ENCODE measurements at regions not wholly inside any gene's neighbourhood (a gene's known extent, or its start where the extent isn't known, plus 50 kb on each side); places are given as distances from the start of the nearest gene placed in this dataset.
"Not testable (repeated sequence)": the region's sequence is repeated elsewhere in the genome, so short reads cannot be mapped to it uniquely, and the experiment has no call there.

DNA sequence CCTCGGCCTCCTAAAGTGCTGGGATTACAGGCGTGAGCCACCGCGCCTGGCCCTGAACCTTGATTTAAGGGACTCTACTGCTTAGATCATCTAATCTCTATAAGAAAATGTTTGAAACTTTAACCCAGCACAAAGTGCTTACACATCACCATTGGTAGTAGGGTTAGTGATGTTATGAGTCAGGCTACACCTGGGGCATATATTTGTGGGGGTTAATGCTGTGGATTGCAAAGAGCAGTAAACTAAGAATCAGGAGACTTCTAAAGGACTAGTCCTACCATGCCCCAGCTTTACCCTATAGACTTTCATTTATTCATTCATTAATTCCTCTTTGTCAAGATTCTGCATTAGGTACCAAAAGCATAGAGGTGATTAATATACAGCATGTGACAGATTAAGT, 880.5 kb downstream of the TTLL7 start:
- H3K27ac ChIP-seq (ENCODE audit: low read depth, low read length), result no peak overlapping the region
- H3K4me1 ChIP-seq (ENCODE audit: insufficient read depth, low read length), result no peaks in the 10 kb centered on the region
- TF ChIP-seq, protein P1, sequence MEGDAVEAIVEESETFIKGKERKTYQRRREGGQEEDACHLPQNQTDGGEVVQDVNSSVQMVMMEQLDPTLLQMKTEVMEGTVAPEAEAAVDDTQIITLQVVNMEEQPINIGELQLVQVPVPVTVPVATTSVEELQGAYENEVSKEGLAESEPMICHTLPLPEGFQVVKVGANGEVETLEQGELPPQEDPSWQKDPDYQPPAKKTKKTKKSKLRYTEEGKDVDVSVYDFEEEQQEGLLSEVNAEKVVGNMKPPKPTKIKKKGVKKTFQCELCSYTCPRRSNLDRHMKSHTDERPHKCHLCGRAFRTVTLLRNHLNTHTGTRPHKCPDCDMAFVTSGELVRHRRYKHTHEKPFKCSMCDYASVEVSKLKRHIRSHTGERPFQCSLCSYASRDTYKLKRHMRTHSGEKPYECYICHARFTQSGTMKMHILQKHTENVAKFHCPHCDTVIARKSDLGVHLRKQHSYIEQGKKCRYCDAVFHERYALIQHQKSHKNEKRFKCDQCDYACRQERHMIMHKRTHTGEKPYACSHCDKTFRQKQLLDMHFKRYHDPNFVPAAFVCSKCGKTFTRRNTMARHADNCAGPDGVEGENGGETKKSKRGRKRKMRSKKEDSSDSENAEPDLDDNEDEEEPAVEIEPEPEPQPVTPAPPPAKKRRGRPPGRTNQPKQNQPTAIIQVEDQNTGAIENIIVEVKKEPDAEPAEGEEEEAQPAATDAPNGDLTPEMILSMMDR (IDR thresholded peaks at IDR 0.05; ENCODE audit: extremely low read depth, low read depth, low read length), result no peak
- no peaks in the 10 kb centered on the region for H3K36me3 ChIP-seq (ENCODE audit: insufficient read depth, low read length)
- no peak overlapping the region for H3K4me3 ChIP-seq (ENCODE audit: insufficient read depth, low read length)
- no peaks in the 10 kb centered on the region for H3K9me3 ChIP-seq (ENCODE audit: low read depth, low read length)
- no peak overlapping the region for H2AFZ ChIP-seq (ENCODE audit: low read length)
- H3K4me2 ChIP-seq (ENCODE audit: insufficient read depth, low read length), result no peak overlapping the region
- no peaks in the 10 kb centered on the region for H3K79me2 ChIP-seq (ENCODE audit: insufficient read depth, low read length)
- no peaks in the 10 kb centered on the region for H4K20me1 ChIP-seq (ENCODE audit: insufficient read depth, low read length)
- no peaks in the 10 kb centered on the region for H3K27me3 ChIP-seq (ENCODE audit: insufficient read depth, low read length)
- DNase-seq (ENCODE audit: insufficient read length, low spot score, missing footprints), result no peak

DNA sequence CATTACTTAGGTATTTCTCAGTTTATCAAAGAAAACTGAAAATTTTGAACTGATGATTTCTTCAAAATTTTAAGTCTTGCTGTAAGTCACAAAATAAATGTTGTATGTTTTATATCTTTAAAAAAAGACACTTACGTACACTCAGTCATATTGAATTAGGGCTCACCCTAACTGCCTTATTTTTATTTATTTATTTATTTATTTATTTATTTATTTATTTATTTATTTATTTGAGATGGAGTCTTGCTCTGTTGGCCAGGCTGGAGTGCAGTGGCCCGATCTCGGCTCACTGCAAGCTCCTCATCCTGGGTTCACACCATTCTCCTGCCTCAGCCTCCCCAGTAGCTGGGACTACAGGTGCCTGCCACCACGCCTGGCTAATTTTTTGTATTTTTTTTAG, 881.9 kb downstream of the TTLL7 start:
- H3K27me3 ChIP-seq (ENCODE audit: insufficient read depth, low read length); H4K20me1 ChIP-seq (ENCODE audit: insufficient read depth, low read length); H3K79me2 ChIP-seq (ENCODE audit: insufficient read depth, low read length); H3K4me2 ChIP-seq (ENCODE audit: insufficient read depth, low read length); DNase-seq (ENCODE audit: insufficient read length, low spot score, missing footprints); H3K4me1 ChIP-seq (ENCODE audit: insufficient read depth, low read length); H3K9me3 ChIP-seq (ENCODE audit: low read depth, low read length); H3K36me3 ChIP-seq (ENCODE audit: insufficient read depth, low read length); H3K4me3 ChIP-seq (ENCODE audit: insufficient read depth, low read length); H3K27ac ChIP-seq (ENCODE audit: low read depth, low read length); H2AFZ ChIP-seq (ENCODE audit: low read length): not testable (repeated sequence)

DNA sequence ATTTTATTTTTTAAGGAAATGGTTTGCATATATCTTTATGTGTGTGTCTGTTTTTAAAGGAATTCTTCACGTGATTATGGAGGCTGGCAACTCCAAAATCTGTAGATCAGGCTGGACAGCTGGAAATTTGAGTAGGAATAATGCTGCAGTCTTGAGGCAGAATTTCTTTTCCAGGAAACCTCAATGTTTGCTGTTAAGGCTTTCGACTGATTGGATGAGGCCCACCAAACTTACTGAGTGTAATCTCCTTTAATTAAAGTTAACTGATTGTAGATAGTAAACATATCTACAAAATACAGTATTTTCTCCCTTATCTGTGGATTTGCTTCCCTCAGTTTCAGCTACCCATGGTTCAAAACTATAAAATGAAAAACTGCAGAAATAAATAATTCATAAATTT, 883.1 kb downstream of the TTLL7 start:
- Histone ChIP-seq H4K20me1 (ENCODE audit: insufficient read depth, low read length) (no peaks in the 10 kb centered on the region), H3K27ac (ENCODE audit: low read depth, low read length) (no peak overlapping the region), H2AFZ (ENCODE audit: low read length) (no peak overlapping the region), H3K4me3 (ENCODE audit: insufficient read depth, low read length) (no peak overlapping the region), H3K36me3 (ENCODE audit: insufficient read depth, low read length) (no peaks in the 10 kb centered on the region), H3K4me1 (ENCODE audit: insufficient read depth, low read length) (no peaks in the 10 kb centered on the region), H3K27me3 (ENCODE audit: insufficient read depth, low read length) (no peaks in the 10 kb centered on the region), H3K9me3 (ENCODE audit: low read depth, low read length) (no peaks in the 10 kb centered on the region), H3K79me2 (ENCODE audit: insufficient read depth, low read length) (no peaks in the 10 kb centered on the region), H3K4me2 (ENCODE audit: insufficient read depth, low read length) (no peak overlapping the region)
- TF ChIP-seq, protein P1 (IDR thresholded peaks at IDR 0.05; ENCODE audit: extremely low read depth, low read depth, low read length), result no peak
- no peak for DNase-seq (ENCODE audit: insufficient read length, low spot score, missing footprints)

DNA sequence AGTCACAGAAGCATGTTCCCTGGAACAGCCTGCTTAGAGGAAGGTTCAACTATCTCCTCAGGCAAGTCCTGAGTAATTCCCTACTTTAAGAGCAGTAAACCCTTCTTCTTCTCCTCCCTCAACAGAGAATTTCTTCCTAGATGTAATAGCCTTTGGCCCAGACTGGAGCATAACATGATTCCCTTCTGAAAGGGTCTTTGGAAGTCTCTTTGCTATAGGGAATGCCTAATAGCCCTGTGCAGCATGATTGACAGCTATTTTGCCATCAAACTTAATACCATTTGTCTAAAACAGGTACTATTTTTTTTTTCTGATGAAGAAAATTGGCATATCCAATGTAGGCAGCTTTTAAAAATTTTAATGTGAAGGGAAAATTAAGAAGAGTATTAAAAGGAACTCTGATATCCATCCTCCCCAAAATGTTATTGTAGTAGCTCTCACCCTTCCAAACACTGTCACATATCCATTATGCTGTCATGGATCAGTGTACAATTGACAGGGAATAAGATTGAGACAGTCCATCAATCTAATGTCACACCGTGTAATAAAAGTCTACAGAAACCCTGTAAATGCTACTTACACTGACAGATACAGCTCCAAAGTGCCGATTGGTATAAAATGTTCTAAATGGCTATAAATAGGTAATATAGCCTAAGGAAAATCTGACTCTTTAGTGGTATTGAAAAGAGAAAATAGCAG, 884.6 kb downstream of the TTLL7 start:
- H3K4me1 ChIP-seq (ENCODE audit: insufficient read depth, low read length), result no peaks in the 10 kb centered on the region
- H2AFZ ChIP-seq (ENCODE audit: low read length), result no peak overlapping the region
- H3K27ac ChIP-seq (ENCODE audit: low read depth, low read length), result no peak overlapping the region
- H3K36me3 ChIP-seq (ENCODE audit: insufficient read depth, low read length), result no peaks in the 10 kb centered on the region
- no peak overlapping the region for H3K4me2 ChIP-seq (ENCODE audit: insufficient read depth, low read length)
- no peaks in the 10 kb centered on the region for H3K27me3 ChIP-seq (ENCODE audit: insufficient read depth, low read length)
- DNase-seq (ENCODE audit: insufficient read length, low spot score, missing footprints), result peak; percentile 13
- no peaks in the 10 kb centered on the region for H3K9me3 ChIP-seq (ENCODE audit: low read depth, low read length)
- TF ChIP-seq, protein P1 (IDR thresholded peaks at IDR 0.05; ENCODE audit: extremely low read depth, low read depth, low read length), result no peak
- no peaks in the 10 kb centered on the region for H3K79me2 ChIP-seq (ENCODE audit: insufficient read depth, low read length)
- H4K20me1 ChIP-seq (ENCODE audit: insufficient read depth, low read length), result no peaks in the 10 kb centered on the region
- no peak overlapping the region for H3K4me3 ChIP-seq (ENCODE audit: insufficient read depth, low read length)
